Mesenchymal stem cell (in vitro differentiated cells and primary cell): ENCODE measurements at regions not wholly inside any gene's neighbourhood (a gene's known extent, or its start where the extent isn't known, plus 50 kb on each side); places are given as distances from the start of the nearest gene placed in this dataset.

ENCODE experiments used
- DNase-seq: peaks from one replicate; pipeline ENCODE4 v3.0.0-alpha.2; 2013
- H2AFZ ChIP-seq: one replicate; pipeline ENCODE4 v1.6.1; 2013; ENCODE audit warnings: low read depth, mild to moderate bottlenecking, control low read depth, inconsistent platforms, low read length, moderate library complexity
- H2AK5ac ChIP-seq: 2 replicates; pipeline ENCODE4 v1.6.1; 2013; ENCODE audit warnings: low read length, moderate library complexity, mild to moderate bottlenecking, inconsistent platforms; ENCODE audit not compliant: severe bottlenecking
- H2BK120ac ChIP-seq: one replicate; pipeline ENCODE4 v1.6.1; 2013; ENCODE audit warnings: low read depth, mild to moderate bottlenecking, inconsistent platforms, low read length, moderate library complexity
- H2BK12ac ChIP-seq, 2 experiments: one replicate each; pipeline ENCODE4 v1.6.1; 2013; ENCODE audit warnings: inconsistent platforms in 2 of 2, low read length in 2 of 2, mild to moderate bottlenecking in 2 of 2, moderate library complexity in 2 of 2, control low read depth in 1 of 2
- H2BK15ac ChIP-seq: one replicate; pipeline ENCODE4 v1.6.1; 2013; ENCODE audit warnings: mild to moderate bottlenecking, low read depth, inconsistent platforms; ENCODE audit not compliant: poor library complexity, severe bottlenecking
- H2BK5ac ChIP-seq: 2 replicates; pipeline ENCODE4 v1.6.1; 2013; ENCODE audit warnings: low read depth, mild to moderate bottlenecking, low read length, control low read depth, inconsistent platforms; ENCODE audit not compliant: poor library complexity, severe bottlenecking
- H3K14ac ChIP-seq, 2 experiments: one replicate each; pipeline ENCODE4 v1.6.1; 2013; ENCODE audit warnings: inconsistent platforms in 2 of 2, low read length in 2 of 2, control low read depth in 1 of 2, mild to moderate bottlenecking in 1 of 2, moderate library complexity in 1 of 2
- H3K18ac ChIP-seq, 2 experiments: one replicate each; pipeline ENCODE4 v1.6.1; 2013; ENCODE audit warnings: inconsistent platforms in 2 of 2, low read length in 2 of 2, control low read depth in 1 of 2, low read depth in 1 of 2, mild to moderate bottlenecking in 1 of 2
- H3K23ac ChIP-seq, 2 experiments: one replicate each; pipeline ENCODE4 v1.6.1; 2013; ENCODE audit warnings: inconsistent platforms in 2 of 2, low read length in 2 of 2, mild to moderate bottlenecking in 2 of 2, moderate library complexity in 2 of 2, control low read depth in 1 of 2
- H3K27ac ChIP-seq: 2 replicates; pipeline ENCODE4 v1.5.1; 2013; ENCODE audit warnings: mild to moderate bottlenecking, moderate library complexity, low read length, control low read depth, inconsistent platforms; ENCODE audit not compliant: poor library complexity, severe bottlenecking
- H3K27me3 ChIP-seq, 2 experiments: 2 replicates each; pipeline versions ENCODE4 v1.6.1 to v1.7.0; 2013; ENCODE audit warnings: low read length in 2 of 2, mild to moderate bottlenecking in 2 of 2, moderate library complexity in 2 of 2, control low read depth in 1 of 2, inconsistent platforms in 1 of 2; ENCODE audit not compliant: control insufficient read depth in 1 of 2, insufficient read depth in 1 of 2
- H3K36me3 ChIP-seq, 2 experiments: 2 replicates each; pipeline versions ENCODE4 v1.6.1 to v1.7.0; 2013; ENCODE audit warnings: low read length in 2 of 2, control low read depth in 1 of 2, inconsistent platforms in 1 of 2, low read depth in 1 of 2, mild to moderate bottlenecking in 1 of 2; ENCODE audit not compliant: insufficient read depth in 2 of 2, control insufficient read depth in 1 of 2
- H3K4ac ChIP-seq, 2 experiments: one replicate each; pipeline ENCODE4 v1.6.1; 2013; ENCODE audit warnings: inconsistent platforms in 2 of 2, low read length in 2 of 2, mild to moderate bottlenecking in 2 of 2, moderate library complexity in 2 of 2, control low read depth in 1 of 2, low read depth in 1 of 2
- H3K4me1 ChIP-seq: 2 replicates; pipeline ENCODE4 v1.6.1; 2013; ENCODE audit warnings: low read depth, low read length, control low read depth; ENCODE audit not compliant: control insufficient read depth, insufficient read depth
- H3K4me2 ChIP-seq: 2 replicates; pipeline ENCODE4 v1.6.1; 2013; ENCODE audit warnings: low read length, mild to moderate bottlenecking, inconsistent platforms; ENCODE audit not compliant: poor library complexity, severe bottlenecking
- H3K4me3 ChIP-seq, 2 experiments: 2 replicates each; pipeline versions ENCODE4 v1.5.1 to v1.7.0; 2013; ENCODE audit warnings: low read length in 2 of 2, mild to moderate bottlenecking in 2 of 2, control low read depth in 1 of 2, low read depth in 1 of 2; ENCODE audit not compliant: insufficient read depth in 1 of 2
- H3K79me1 ChIP-seq: replicated peaks from 2 replicates; pipeline ENCODE4 v1.6.1; 2013; ENCODE audit warnings: mild to moderate bottlenecking, control low read depth, low read length, inconsistent platforms; ENCODE audit not compliant: poor library complexity, severe bottlenecking
- H3K9ac ChIP-seq: 2 replicates; pipeline ENCODE4 v1.7.0; 2013; ENCODE audit warnings: mild to moderate bottlenecking, low read length, moderate library complexity
- H3K9me3 ChIP-seq: 2 replicates; pipeline ENCODE4 v1.7.0; 2013; ENCODE audit warnings: mild to moderate bottlenecking, low read length; ENCODE audit not compliant: control insufficient read depth
- H4K8ac ChIP-seq: one replicate; pipeline ENCODE4 v1.6.1; 2013; ENCODE audit warnings: inconsistent platforms, mild to moderate bottlenecking, low read length, moderate library complexity
- H4K91ac ChIP-seq: one replicate; pipeline ENCODE4 v1.6.1; 2013; ENCODE audit warnings: mild to moderate bottlenecking, low read length, inconsistent platforms
- WGBS: methylation state at CpG from one replicate; pipeline ENCODE4 v1.1.7; 2013; ENCODE audit warnings: mixed read lengths; 5-methylcytosine and 5-hydroxymethylcytosine counted together

GRCh38 chr13:89796196-89796595 is 1551.3 kb upstream of the MIR17HG start:
- whole genome bisulfite sequencing = no CpG with 5 or more reads among the region's 4 CpGs
- no peak overlapping the region for H2BK120ac ChIP-seq
- DNase-seq = no peak

DNA sequence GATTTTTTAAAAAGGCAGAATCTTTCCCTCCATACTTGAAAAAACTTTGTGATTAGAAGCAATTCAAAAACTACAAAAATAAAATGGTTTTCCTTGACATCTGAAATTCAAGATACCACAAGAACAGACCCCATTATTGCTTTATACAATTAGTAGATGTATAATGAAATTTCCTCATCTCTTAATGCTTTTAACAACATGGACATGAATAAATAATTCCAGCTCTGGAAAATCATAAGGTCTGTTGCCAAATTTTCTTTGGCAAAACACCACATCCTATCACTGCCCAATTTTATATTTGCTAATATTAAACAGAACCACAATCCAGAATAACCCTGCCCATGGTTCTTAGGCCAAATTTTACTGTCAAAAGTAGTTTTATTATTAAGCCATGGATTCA is 1543.6 kb upstream of the MIR17HG start:
- H3K27me3 ChIP-seq = no peaks in the 10 kb centered on the region
- no peak overlapping the region for H3K9ac ChIP-seq
- no peak overlapping the region for H3K23ac ChIP-seq
- no peaks in the 10 kb centered on the region for H3K4me1 ChIP-seq
- H3K4me3 ChIP-seq = no peak overlapping the region
- no peak overlapping the region for H2BK120ac ChIP-seq
- no peak overlapping the region for H4K91ac ChIP-seq
- no peak overlapping the region for H2BK5ac ChIP-seq
- no peak overlapping the region for H3K4ac ChIP-seq
- H2BK15ac ChIP-seq = no peak overlapping the region
- H2AFZ ChIP-seq = no peak overlapping the region
- H3K27ac ChIP-seq = no peak overlapping the region
- H3K36me3 ChIP-seq = no peaks in the 10 kb centered on the region
- no peak overlapping the region for H3K14ac ChIP-seq
- H2AK5ac ChIP-seq = no peak overlapping the region
- H3K4me2 ChIP-seq = no peak overlapping the region
- H3K9me3 ChIP-seq = peaks cover 3% of the 10 kb centered on the region
- no peak overlapping the region for H2BK12ac ChIP-seq
- H3K18ac ChIP-seq = no peak overlapping the region
- no peak for DNase-seq
- no peak overlapping the region for H4K8ac ChIP-seq
- no peaks in the 10 kb centered on the region for H3K79me1 ChIP-seq

More at GRCh38 chr13:89796196-89796595, 1551.3 kb upstream of the MIR17HG start:
- H3K4me1 ChIP-seq = no peaks in the 10 kb centered on the region
- H2BK15ac ChIP-seq = no peak overlapping the region
- no peak overlapping the region for H3K4me2 ChIP-seq
- H4K91ac ChIP-seq = no peak overlapping the region
- H2BK12ac ChIP-seq = no peak overlapping the region
- H3K4ac ChIP-seq = no peak overlapping the region
- H3K27me3 ChIP-seq = no peaks in the 10 kb centered on the region
- no peak overlapping the region for H3K23ac ChIP-seq
- no peak overlapping the region for H3K9ac ChIP-seq
- no peak overlapping the region for H3K27ac ChIP-seq
- H3K79me1 ChIP-seq = no peaks in the 10 kb centered on the region
- no peak overlapping the region for H3K18ac ChIP-seq
- H4K8ac ChIP-seq = no peak overlapping the region
- no peak overlapping the region for H2AK5ac ChIP-seq
- H3K14ac ChIP-seq = no peak overlapping the region
- no peaks in the 10 kb centered on the region for H3K36me3 ChIP-seq
- H3K4me3 ChIP-seq = no peak overlapping the region
- H3K9me3 ChIP-seq = peaks cover 3% of the 10 kb centered on the region
- H2AFZ ChIP-seq = no peak overlapping the region
- H2BK5ac ChIP-seq = no peak overlapping the region

DNA sequence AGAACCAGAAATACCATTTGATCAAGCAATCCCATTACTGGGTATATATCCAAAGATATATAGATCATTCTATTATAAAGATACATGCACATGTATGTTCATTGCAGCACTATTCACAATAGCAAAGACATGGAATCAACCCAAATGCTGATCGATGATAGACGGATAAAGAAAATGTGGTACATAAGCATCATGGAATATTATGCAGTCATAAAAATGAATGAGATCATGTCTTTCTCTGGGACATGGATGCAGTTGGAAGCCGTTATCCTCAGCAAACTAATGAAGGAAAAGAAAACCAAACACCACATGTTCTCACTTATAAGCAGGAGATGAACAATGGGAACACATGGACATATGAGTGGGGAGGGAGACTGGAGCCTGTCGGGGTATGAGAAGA is 1540.9 kb upstream of the MIR17HG start:
- Histone ChIP-seq H2BK5ac (no peak overlapping the region), H3K14ac (no peak overlapping the region), H2BK12ac (no peak overlapping the region), H3K79me1 (no peaks in the 10 kb centered on the region), H2AK5ac (no peak overlapping the region), H3K9me3 (no peaks in the 10 kb centered on the region), H4K8ac (no peak overlapping the region), H3K23ac (no peak overlapping the region), H2AFZ (no peak overlapping the region), H3K27ac (no peak overlapping the region), H3K4ac (no peak overlapping the region), H3K4me1 (no peaks in the 10 kb centered on the region), H3K4me3 (no peak overlapping the region), H4K91ac (no peak overlapping the region), H2BK15ac (no peak overlapping the region), H3K4me2 (no peak overlapping the region), H3K27me3 (no peaks in the 10 kb centered on the region), H3K36me3 (no peaks in the 10 kb centered on the region), H2BK120ac (no peak overlapping the region), H3K9ac (no peak overlapping the region), H3K18ac (no peak overlapping the region)
- WGBS = 100% methylated on average over 3 of the region's 4 CpGs
- no peak for DNase-seq

DNA sequence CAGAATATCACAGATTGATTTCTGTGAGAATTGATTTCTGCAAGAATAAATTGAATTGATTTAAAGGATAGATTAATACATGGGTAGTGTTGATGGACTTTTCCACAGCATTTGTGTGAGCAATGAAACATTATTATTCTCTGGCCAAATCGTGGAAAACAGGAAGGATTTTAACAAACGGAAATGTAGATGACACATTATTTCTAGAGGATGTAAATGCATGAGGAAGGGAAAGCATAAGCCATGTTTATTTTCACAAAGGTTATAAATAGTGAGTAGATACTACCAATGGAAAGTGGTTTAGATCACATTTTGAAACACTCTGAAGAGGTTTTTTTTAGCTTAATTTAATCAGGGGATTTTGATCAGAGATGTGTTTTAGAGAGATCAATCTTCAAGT is 1534.6 kb upstream of the MIR17HG start:
- H3K14ac ChIP-seq = no peak overlapping the region
- no peak overlapping the region for H2BK5ac ChIP-seq
- no peak overlapping the region for H4K91ac ChIP-seq
- H3K4ac ChIP-seq = no peak overlapping the region
- H3K4me3 ChIP-seq = no peak overlapping the region
- no peak overlapping the region for H2BK15ac ChIP-seq
- H2AK5ac ChIP-seq = no peak overlapping the region
- no peaks in the 10 kb centered on the region for H3K4me1 ChIP-seq
- H2BK120ac ChIP-seq = no peak overlapping the region
- H3K9ac ChIP-seq = no peak overlapping the region
- no peak overlapping the region for H3K4me2 ChIP-seq
- 81% methylated on average over 2 of the region's 2 CpGs for WGBS
- H2AFZ ChIP-seq = no peak overlapping the region
- no peak overlapping the region for H4K8ac ChIP-seq
- no peaks in the 10 kb centered on the region for H3K36me3 ChIP-seq
- no peak overlapping the region for H3K18ac ChIP-seq
- peaks cover 6% of the 10 kb centered on the region for H3K9me3 ChIP-seq
- no peaks in the 10 kb centered on the region for H3K27me3 ChIP-seq
- DNase-seq = no peak
- no peak overlapping the region for H3K27ac ChIP-seq
- no peaks in the 10 kb centered on the region for H3K79me1 ChIP-seq
- no peak overlapping the region for H3K23ac ChIP-seq
- no peak overlapping the region for H2BK12ac ChIP-seq
